Fibroblast of skin of scalp (primary cell): ENCODE measurements at regions not wholly inside any gene's neighbourhood (a gene's known extent, or its start where the extent isn't known, plus 50 kb on each side); places are given as distances from the start of the nearest gene placed in this dataset.

Source experiments
- DNase-seq: peaks from one replicate; pipeline ENCODE4 v3.0.0-alpha.2; 2013

GRCh38 chr14:97456462-97456861 is 659.3 kb downstream of the VRK1 start:
- DNase-seq: no peak

GRCh38 chr14:97456958-97457357 is 659.8 kb downstream of the VRK1 start:
- DNase-seq: peak; percentile 50

- DNase-seq: peak; percentile 20
Measured at GRCh38 chr14:97457575-97458085, 660.4 kb downstream of the VRK1 start.

- peak; percentile 4 for DNase-seq
Measured at GRCh38 chr14:97458255-97458654, 661.1 kb downstream of the VRK1 start.

GRCh38 chr14:97458661-97459579 is 661.7 kb downstream of the VRK1 start:
- DNase-seq: peak; percentile 6

GRCh38 chr14:97462081-97462480 is 664.9 kb downstream of the VRK1 start:
- no peak for DNase-seq

- no peak for DNase-seq
Measured at GRCh38 chr14:97468220-97468619, 671.0 kb downstream of the VRK1 start.

GRCh38 chr14:97477353-97477752 is 680.2 kb downstream of the VRK1 start:
- DNase-seq: no peak

- DNase-seq: no peak
Measured at GRCh38 chr14:97485201-97485600, 688.0 kb downstream of the VRK1 start.

GRCh38 chr14:97486601-97487120 is 689.5 kb downstream of the VRK1 start:
- no peak for DNase-seq

- no peak for DNase-seq
Measured at GRCh38 chr14:97489750-97490149, 692.6 kb downstream of the VRK1 start.

GRCh38 chr14:97490521-97491070 is 693.4 kb downstream of the VRK1 start:
- no peak for DNase-seq

- no peak for DNase-seq
Measured at GRCh38 chr14:97491697-97492096, 694.5 kb downstream of the VRK1 start.

GRCh38 chr14:97499790-97500481 is 702.8 kb downstream of the VRK1 start:
- no peak for DNase-seq

GRCh38 chr14:97506626-97507025 is 709.4 kb downstream of the VRK1 start:
- DNase-seq: no peak

- DNase-seq: no peak
Measured at GRCh38 chr14:97513891-97514290, 716.7 kb downstream of the VRK1 start.

- DNase-seq: no peak
Measured at GRCh38 chr14:97517566-97518234, 720.5 kb downstream of the VRK1 start.

GRCh38 chr14:97523936-97524335 is 726.8 kb downstream of the VRK1 start:
- DNase-seq: peak; percentile 1

GRCh38 chr14:97524589-97525319 is 727.6 kb downstream of the VRK1 start:
- no peak for DNase-seq

GRCh38 chr14:97527993-97528392 is 730.8 kb downstream of the VRK1 start:
- DNase-seq: no peak

GRCh38 chr14:97532052-97532451 is 734.9 kb downstream of the VRK1 start:
- no peak for DNase-seq

GRCh38 chr14:97536421-97536820 is 739.2 kb downstream of the VRK1 start:
- no peak for DNase-seq
